Hematopoietic multipotent progenitor cell treated with erythropoietin and hydrocortisone succinate and interleukin-3 and kit ligand, for 8 days (in vitro differentiated cells): ENCODE measurements at regions not wholly inside any gene's neighbourhood (a gene's known extent, or its start where the extent isn't known, plus 50 kb on each side); places are given as distances from the start of the nearest gene placed in this dataset.

ENCODE experiments used
- DNase-seq: peaks from one replicate; pipeline ENCODE4 v3.0.0-alpha.2; 2015

DNA sequence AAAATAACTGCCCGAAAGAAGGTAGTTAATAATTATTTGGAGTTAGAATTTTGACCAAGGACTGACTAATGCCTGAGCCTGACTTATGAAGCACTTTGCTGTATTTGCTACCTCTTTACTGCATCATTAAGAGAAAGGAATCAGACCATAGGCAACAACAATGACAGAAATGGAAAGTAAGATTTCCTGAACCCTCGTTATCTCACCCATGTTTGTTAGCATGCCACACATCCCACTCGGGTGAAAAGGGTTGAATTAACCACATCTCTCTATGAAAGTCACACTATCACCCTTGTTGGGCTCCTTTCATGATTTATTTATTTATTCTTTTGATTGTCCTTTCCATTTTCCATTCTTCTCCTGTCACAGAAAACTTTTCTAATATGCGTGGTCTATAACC is 59.6 kb downstream of the OLIG3 start:
- DNase-seq: no peak

DNA sequence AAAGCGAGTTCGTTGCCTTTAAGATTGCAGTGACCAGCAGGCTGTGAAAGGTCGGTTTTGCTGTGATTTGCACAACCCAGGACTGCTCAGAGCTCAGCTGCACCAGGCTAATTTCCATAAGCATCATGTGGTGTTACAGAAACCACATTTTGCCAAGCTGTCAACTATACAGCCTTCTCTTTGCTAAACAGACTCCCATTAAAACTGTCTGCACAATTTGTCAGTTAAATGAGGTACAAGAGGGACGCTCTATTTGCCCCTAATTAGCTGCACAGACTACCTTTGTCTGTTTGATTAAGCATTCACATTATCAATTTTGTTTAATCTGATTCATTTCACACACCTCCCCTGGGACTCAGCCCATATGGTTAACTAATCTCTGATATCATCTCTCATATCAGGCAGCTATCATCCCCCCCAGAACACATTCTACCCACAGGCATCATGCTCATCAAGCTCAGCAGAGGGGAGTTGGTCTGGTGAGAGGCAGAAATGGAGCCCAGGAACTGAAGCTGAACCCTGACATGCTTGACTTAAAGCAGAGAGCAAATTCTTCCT is 62.1 kb downstream of the OLIG3 start:
- DNase-seq: no peak

DNA sequence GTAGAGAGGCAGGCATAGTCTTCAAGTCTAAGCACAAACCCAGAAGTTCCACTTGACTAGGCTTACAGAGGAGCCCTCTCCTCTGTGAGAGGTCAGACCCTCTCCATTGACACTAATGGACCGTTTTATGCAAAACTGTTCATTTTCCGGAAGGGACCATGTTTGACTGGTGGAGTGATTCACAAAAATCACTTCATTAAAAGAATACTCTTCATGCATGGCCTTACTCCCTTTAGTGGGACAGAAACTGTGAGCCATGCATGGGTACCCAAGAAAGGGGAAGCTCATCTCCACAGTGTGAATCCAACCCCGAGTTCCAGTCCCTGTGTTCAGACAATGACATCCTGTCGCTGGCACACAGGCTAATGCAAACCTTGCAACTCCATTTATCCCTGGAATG is 63.2 kb downstream of the OLIG3 start:
- no peak for DNase-seq

DNA sequence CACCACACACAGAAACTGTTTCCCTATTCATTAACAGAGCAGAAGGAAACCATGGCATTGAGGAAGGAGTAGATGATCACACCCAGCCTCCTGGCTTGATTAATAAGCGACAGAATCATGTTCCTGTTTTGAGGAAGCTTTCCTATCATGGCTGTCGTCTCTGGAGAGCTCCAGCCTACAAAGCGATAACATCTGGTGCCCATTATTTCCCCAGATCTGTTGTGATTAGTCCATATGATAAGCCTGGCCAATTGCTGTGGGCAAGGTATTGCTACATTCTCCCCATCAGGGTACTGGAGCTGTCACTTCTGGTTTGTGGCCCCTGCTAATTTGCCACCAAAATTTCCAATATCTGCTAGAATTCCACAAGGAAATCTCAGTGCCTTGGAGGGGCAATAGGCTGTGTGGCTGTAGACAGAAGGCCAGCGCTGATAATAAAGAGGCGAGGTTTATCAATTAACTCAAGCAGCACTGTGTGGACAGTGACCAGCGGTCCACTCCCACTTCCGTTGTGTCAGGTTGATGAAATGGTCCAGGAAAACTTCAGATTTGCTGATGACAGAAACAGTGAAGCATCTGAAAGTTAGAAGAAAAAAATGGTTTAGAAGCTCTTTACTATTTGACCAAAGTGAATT is 66.4 kb downstream of the OLIG3 start:
- no peak for DNase-seq

DNA sequence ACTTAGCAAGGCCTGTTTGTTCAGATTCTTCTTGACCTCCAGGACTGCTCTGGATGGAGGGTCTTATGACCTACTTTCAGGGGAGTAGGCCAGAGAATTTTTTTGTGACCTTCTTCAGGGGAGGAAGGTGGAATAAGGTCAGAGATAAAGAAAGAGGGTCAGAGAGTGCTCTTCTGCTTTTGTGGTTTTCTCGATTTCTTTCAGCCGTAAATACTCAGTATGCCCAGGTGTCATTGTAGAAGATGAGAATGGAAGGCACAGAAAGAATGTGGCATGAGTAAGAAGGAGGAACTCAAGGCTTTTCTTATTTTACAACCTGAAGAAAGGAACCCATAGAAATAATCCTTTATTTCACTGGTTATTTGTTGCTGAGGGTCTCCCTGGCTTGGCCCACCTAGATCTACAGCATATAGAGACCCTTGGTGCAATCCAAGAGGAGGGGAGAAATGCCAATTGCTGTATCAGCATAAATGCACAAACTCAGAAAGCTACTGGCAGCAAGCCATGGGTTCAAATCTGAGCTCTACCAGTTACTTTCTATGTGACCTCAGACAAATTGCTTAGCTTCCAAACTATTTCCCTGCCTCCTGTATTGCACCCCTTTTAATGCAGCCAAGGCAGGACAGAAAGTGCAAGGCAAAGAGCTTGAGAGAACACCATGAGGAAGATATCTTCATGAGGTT is 68.0 kb downstream of the OLIG3 start:
- DNase-seq: no peak

DNA sequence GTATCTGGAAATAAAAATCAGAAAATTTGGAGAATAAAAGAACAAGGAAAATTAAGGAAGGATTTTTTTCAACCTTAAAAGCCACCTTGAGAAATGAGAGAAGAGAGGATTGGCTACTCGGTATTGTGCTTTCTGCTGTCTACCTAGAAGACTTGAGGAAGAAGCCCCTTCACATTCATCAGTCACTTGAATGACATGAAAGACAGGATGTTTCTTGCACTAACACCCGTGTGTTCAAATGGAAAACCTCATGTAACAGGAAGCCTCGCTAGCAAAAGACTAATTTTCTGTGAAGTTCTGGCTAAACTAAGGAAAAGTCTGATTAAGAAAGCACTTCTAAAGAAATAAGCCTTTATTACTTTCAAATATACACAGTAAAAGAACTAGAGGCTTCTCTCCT is 69.9 kb downstream of the OLIG3 start:
- no peak for DNase-seq

DNA sequence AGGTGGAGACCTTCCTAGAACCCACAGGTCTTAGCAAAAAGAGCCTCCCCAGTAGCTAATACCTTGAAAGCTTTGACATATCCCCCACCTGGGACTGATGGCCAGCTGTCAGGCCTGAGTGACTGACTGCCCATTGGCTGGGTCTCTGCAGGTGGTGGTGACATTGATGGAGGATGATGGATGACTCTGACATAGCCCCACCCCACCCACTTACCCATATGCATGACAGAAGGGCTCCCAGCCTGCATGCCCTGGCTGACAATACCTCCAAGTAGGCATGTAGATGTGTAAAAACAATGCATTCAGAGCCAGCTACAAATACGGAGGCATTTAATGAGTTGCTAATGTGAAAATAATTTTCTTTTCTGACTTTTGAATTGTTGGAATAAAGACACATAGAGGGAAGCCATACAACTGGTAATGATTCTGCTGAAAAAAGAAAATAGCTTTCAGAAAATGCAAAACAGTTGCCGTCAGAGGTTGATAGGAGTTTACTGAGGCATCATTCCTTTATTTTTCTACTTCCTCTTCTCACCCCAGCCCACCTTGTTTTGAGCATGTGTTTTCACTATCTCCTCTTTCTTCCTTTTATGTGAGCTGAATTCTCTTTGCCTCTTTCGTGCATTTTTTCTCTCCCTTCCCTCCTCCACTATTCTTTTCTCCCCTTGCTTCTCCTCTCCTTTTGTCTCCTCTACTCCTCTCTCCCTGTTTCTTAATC is 70.6 kb downstream of the OLIG3 start:
- DNase-seq: no peak

DNA sequence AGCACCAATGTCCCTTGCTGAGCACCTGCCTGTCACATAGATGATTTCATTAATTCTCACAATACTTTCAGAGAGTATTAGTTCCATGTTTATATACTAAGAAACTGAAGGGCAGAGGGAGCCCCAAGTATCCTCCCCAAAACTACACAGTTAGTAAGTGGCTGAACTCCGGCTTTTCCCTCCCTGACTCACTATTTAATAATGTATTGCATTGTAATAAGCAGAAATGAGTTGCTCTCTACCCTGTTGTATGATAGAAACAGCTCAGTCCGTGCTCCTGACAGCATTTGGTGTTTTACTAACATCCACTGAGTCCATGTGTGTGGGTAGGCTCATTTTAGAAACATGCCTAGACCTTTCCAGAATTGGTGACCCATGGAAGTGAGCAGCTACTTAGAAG is 76.8 kb downstream of the OLIG3 start:
- no peak for DNase-seq

DNA sequence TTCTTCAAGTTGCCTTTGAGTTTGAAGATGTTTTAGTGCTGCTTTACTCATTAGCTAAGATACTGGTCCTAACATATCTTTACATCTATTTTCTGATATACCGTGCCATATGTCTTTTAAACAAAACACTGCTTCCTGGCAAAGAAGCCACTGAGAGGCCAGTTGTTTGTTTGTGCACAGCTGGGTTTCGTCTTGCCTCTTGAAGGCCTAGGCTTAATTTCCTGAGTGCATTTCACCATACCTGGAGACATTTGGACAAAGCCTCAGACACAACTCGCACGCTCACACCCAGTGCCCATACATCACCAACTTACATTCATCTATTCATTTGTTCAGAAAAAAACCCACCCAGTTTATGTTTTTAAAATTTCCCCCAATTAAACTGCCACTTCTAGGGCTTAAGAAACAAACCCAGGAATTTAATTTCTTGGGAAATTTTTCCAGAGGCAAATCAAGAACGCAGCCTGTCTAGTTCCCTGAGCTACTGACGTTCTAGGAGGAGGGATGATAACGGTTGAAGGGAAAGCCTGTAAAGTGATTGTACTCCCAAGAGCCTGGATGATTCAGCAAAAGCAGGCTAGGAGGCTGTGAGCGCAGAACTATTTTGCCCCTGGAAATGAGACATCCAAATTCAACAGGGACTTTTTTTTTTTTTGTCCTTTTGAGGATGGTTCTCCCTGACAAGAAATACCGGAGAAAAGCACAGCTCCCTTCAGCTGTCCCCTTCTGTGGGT is 77.7 kb downstream of the OLIG3 start:
- no peak for DNase-seq

DNA sequence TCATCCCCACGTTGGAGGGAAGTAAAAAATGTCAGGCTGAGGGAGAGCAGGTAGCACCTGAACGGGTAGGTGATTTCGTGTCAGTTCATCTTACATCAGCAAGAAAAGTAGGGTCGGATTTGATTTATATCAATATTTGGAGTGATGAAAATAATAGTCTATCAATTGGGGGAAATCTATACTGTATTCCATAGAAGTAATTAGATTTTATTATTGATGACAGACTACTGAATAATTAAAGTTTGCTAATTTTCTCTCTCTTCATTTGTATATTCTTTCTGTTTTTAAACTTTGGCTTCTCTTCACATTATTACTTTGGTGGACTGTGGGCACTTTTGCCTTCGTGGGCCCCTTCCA is 78.4 kb downstream of the OLIG3 start:
- no peak for DNase-seq

DNA sequence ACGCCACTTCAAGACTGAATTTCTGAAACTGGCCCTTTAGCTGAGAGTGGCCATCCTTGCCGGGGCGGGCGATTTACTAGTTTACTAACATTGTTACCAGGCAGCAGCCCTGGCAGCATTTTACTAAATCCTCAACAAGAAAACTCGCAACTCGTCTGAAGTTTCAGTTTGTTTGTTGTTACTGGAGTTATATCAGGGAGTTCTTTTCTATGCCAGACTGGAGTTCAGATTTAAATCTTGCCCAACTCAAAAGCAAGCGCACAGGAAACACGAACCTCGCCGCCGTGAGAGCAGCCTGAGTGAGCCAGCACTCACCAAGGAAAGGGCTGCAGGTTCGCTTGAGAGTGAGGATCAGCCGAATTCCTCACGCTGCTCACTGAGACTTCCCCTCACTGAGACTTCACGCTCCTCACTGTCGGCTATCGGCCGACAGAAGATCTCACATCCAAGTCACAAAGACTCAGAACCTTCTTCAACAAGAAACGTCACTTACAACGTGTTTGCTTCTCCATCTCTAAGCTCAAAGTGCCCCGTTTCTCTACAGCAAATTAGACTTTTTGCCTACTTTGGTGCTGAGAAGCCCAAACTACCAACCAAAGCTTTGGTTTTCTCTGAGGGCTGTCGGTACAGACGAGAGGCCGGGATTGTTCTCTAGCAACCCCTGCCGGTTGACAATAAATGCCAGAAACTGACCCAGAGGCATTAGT is 78.9 kb downstream of the OLIG3 start:
- peak; percentile 48 for DNase-seq

DNA sequence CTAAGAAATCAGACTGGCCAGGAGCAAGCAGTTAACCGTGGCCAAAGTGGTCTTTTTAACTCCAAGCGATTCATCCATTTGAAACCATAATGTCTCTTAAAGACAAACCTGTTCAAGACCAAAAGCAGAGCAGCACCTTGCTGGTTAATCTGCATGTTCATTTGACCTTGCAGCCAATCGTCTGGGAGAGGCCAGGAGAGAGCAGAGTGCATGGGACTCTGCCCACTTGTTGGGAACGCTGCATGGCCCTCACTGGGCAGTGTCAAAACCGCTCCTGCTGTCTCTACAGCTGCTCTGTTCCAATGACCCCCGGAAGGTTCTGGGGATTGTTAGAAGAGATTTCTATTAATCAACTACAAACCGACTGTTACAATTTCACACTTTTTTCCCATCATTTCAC is 79.6 kb downstream of the OLIG3 start:
- no peak for DNase-seq

DNA sequence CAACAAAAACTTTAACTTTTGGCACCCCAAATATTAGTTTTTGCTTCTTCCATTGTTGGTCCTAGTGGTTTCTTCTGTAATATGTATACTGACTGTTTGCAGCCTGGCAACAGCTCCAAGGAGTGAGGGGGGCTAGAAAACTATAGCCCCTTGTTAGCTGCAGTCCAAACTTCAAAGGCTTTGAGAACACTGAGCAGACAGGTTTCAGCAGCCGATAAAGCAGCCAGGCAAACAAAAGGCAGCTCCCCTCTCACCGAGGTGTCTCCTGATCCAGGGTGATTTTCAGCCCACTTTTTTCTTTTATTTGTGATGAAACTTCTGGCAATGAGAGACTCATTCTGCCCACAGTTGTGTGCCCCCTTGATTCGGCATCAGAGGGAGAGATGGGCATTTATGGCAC is 80.7 kb downstream of the OLIG3 start:
- no peak for DNase-seq

DNA sequence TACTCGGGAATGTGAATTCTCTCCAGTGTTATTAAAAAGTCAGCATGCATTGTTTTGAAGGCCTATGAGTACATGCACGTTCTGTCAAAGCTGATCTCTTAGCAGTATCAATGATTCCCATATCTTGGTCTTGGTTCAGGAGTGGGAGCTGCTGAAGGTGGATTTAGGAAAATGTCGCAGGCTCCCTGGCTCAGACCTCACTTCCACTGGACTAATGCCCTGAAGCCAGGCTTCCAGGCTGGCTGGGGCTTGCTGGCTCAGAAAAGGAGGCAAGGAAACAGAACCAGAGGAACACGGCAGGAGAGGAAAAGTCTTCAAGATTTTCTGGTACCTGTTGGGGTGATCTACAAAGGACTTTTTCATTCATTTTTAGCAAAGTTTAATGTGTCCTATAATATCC is 81.6 kb downstream of the OLIG3 start:
- no peak for DNase-seq

DNA sequence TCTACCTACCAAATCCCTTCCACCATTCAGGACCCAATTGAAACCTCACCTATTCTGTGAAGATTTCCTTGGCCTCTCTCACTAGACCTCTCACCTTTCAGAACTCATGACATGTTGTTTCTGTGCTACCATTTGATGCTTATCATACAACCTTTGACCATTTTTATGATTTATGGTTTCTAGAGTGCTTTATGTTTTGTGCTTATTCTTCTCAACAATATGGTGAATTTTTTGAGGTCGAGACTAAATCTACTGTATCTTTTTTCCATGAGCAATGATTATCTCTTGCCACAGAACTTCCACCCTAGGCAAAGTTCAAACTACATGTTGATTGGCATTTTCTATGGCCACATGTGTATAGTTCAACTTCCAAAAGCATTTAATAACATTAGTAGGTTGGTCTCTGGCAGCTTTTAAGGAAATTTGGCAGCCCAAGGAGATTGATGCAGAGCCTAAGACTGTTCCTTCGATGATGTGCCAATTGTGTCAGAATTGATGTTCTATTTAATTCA is 84.9 kb downstream of the OLIG3 start:
- DNase-seq: no peak

DNA sequence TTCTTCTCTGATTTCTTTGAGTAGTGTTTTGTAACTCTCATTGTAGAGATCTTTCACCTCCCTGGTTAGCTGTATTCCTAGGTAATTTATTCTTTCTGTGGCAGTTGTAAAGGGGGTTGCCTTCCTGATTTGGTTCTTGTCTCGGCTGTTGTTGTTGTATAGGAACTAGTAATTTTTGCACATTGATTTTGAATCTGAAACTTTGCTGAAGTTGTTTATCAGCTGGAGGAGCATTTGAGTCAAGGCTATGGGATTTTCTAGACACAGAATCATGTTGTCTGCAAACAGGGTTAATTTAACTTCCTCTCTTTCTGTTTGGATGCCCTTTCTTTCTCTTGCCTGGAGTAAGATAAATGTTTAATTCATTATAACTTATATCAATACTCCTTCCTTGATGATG is 86.4 kb downstream of the OLIG3 start:
- DNase-seq: no peak

DNA sequence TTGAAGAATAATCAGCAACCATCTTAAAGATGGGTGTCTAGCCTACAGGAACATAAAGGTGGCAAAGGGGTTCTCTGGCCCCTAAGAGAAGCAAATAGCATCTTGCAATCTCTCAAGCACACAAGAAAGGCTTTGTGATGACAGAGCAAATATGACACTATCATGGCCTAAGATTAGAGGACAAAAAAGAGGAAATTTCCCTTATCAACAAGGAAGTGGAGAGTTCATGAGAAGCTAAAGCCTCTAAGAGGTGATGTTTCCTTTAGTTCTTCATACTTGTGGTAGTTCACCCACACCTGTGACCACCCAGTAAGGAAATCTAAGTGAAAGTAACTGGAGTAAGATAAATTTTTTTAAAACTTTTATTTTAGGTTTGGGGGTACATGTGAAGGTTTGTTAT is 88.4 kb downstream of the OLIG3 start:
- no peak for DNase-seq

DNA sequence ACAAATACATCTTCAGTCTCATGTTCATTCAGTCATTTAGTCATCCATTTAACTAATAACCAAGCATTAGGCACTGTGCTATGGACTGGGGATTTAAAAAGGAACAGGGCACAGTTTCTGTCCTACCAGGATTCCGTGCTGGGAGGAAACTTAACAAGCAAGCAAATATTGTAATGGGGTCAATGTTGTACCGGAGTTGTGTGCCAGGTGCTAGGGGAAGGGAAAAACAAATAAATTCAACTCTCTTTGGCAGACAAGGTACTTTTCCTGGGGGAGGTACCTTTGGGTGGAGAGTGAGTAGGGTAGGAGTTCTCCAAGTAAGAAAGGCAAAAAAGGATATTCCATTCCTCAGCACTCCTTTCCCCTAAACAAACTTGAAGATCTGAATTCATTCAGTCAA is 90.3 kb downstream of the OLIG3 start:
- no peak for DNase-seq

DNA sequence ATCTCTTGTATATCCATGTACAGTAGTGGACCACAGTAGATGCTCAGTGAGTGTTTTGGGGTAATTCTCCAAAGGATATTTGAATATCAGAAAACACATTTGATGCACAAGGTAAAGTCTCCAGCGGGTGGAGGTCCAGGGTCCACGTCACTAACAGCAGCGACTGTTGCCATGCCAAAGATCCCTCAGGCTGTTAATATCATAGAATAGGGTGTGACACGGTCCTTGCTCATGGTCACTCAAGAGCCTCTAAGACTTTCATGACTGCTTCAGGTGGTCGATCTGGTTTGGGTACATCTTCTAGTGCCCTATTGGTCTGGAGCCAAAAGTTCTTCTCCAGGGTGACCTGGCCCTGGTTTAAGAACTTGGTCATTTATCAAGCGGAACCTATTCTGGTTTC is 90.8 kb downstream of the OLIG3 start:
- no peak for DNase-seq

DNA sequence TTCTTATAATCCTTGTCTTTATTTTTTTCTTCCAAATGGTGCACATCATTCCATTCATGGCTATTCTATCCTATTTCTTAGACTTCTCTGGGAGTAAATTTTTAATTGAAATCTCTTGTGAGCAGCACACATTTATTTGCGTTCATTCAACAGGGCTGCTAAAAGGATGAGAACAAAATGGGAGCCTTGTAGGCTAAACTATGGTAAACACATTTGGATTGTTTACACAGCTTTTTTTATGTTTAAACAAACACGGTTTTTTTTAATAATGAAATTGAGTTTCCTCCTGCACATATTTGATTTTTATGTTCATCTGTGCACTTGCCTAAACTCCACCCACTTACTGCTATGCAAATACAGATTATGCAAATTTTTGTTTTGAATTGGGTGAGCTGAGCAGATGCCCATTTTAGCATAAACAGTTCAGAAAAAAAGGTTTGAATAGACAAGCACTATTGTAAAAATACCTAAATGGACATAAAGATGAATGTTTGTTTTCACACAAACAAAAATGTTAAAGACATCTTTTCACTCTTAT is 92.0 kb downstream of the OLIG3 start:
- DNase-seq: no peak

DNA sequence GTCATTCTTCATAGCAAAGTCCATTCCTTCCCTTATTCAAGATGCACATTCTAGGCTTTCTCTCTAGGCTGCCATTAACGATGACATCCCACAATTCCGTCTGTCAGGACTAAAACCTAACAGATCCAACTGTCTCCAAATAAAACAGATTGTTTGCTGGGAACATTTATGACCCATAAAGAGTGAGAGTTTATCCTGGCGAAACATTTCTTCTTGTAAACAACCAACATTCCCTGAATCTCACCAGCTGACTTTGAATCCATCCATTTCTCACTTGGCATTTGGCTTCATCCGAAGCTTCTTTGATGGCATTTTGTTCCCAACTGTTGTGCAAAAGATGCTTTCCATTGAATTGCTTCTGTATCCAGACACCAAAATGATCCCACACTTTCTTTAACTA is 93.1 kb downstream of the OLIG3 start:
- no peak for DNase-seq

DNA sequence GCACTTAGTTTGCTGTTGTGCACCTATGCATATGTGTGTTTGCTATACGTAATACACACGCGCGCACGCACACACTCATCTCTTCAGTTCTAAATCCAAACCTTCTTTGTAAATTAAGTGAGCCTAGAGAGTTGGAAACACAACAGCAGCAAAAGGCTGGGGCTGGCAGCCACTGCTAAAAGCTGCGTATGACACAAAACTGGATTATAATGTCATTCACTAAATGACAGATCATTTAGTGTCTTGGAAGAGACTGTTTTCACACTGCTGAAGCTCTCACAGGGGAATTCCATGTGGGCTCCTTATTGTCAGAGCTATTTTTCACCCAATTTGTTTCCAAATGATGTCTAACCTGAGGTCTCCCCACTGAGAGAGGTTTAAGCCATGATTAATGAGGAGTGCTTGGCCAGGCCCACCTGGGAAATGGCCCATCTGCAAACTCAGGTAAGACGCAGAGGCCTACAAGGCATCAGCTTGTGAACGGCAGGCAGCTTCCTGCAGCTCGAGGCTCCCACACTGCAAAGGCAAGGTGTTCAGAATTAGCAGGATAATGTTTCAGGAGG is 94.2 kb downstream of the OLIG3 start:
- no peak for DNase-seq
